SH-SY5Y (cell line): ENCODE measurements at regions not wholly inside any gene's neighbourhood (a gene's known extent, or its start where the extent isn't known, plus 50 kb on each side); places are given as distances from the start of the nearest gene placed in this dataset.

Source experiments
- GATA2 ChIP-seq: IDR thresholded peaks from 2 replicates; pipeline ENCODE4 v1.6.1; 2011; ENCODE audit warnings: mild to moderate bottlenecking, low read depth, low read length
- GATA3 ChIP-seq: IDR thresholded peaks from 2 replicates; pipeline ENCODE4 v1.6.1; 2011; ENCODE audit warnings: low read depth, mild to moderate bottlenecking, low read length, moderate library complexity

DNA sequence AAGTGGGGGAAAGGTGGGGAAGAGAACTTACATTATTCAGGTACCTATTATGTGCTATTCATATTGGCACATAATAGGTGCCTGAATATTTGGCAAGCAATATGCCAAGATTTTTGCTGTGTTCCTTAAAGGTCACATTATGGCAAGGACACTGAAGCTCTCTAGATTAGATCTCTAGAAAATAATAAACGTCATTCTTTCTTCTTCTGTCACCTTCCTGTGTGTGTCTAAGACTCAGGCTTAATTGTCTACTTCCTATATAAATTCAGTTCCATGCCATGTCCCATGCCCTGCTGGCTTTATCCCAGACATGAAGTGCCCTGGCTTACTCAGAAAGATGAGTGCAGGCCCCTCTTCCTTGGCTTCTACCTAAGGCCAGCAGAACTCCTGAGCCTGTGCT is 191.1 kb upstream of the CTAGE1 start:
- TF ChIP-seq GATA3: no peak
- TF ChIP-seq GATA2: no peak
